Esophagus muscularis mucosa (tissue), 4 donors: ENCODE measurements at regions not wholly inside any gene's neighbourhood (a gene's known extent, or its start where the extent isn't known, plus 50 kb on each side); places are given as distances from the start of the nearest gene placed in this dataset.

Experiments used
- DNase-seq: peaks from one replicate; pipeline ENCODE4 v3.0.0-alpha.2; 2017; ENCODE audit errors: extremely low spot score
- H3K27ac ChIP-seq, 4 donors: fragments of 200-600 bp; sonication (generic); replicated peaks in 1 of 4; 1 replicate in 3 of 4; 2 replicates in 1 of 4; pipeline ENCODE4 v1.5.1; 2016 to 2019; ENCODE audit warnings: mild to moderate bottlenecking in 1 of 4
- H3K27me3 ChIP-seq, 4 donors: fragments of 200-600 bp; sonication (generic); one replicate each; pipeline versions ENCODE4 v1.5.1 to v1.6.0; 2016 to 2019
- H3K36me3 ChIP-seq, 4 donors: fragments of 200-600 bp; sonication (generic); one replicate each; pipeline ENCODE4 v1.5.1; 2016 to 2019
- H3K4me1 ChIP-seq, 4 donors: fragments of 200-600 bp; sonication (generic); one replicate each; pipeline ENCODE4 v1.5.1; 2016 to 2019
- H3K4me3 ChIP-seq, 4 donors: fragments of 200-600 bp; sonication (generic); 1 replicate in 2 of 4; 2 replicates in 2 of 4; pipeline ENCODE4 v1.5.1; 2016 to 2019; ENCODE audit warnings: mild to moderate bottlenecking in 4 of 4, moderate library complexity in 1 of 4
- H3K9me3 ChIP-seq, 4 donors: fragments of 200-600 bp; sonication (generic); 1 replicate in 3 of 4; 2 replicates in 1 of 4; pipeline ENCODE4 v1.5.1; 2016 to 2019
- EP300 ChIP-seq: sonication (generic); formaldehyde crosslinking; IDR thresholded peaks from one replicate; pipeline ENCODE4 v1.6.1; 2017; ENCODE audit warnings: antibody characterized with exemption
- POLR2A ChIP-seq: fragments of 450-650 bp; IDR thresholded peaks from one replicate; pipeline ENCODE4 v1.6.1; 2017; ENCODE audit warnings: antibody characterized with exemption, moderate library complexity, mild to moderate bottlenecking, low read depth
- POLR2AphosphoS5 ChIP-seq, 2 donors: sonication (generic); formaldehyde crosslinking; IDR thresholded peaks; one replicate each; pipeline ENCODE4 v1.6.1; 2017; ENCODE audit warnings: antibody characterized with exemption in 2 of 2
- WGBS: methylation state at CpG from one replicate; pipeline ENCODE4 v1.1.5; 2018; 5-methylcytosine and 5-hydroxymethylcytosine counted together
- intact Hi-C: fragments of 100-400 bp; cut with DNase I; formaldehyde crosslinking; loops from one replicate; pipeline ENCODE4 v1.15.1; 2023
- TF ChIP-seq, protein P1 (sequence below), 3 experiments: fragments of 200-600 bp in 2 of 3; fragments of 450-650 bp in 1 of 3; sonication (generic) in 2 of 3; IDR thresholded peaks; one replicate each; pipeline ENCODE4 v1.5.1; 2017 to 2019; ENCODE audit warnings: antibody characterized with exemption in 3 of 3, mild to moderate bottlenecking in 2 of 3, moderate library complexity in 1 of 3

DNA sequence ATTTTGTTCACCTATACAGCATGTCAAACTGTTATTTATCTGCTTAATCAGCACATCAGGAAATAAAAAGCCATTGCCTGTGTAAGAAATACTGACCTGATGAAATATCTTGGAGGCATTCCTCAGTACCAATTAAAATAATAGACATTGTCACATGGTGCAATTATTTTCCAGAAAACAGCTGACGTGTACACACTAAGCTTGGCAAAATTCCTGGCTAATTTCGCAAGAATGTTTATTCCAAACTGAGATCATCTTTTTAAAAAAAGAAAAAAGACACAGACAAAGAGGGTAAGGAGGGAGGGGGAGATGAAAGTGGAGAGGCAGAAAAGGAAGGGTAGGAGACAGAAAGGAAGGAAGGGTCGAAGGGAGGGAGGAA, 61.9 kb upstream of the NFKB1 start:
- WGBS: 17% methylated on average over 3 of the region's 3 CpGs
- no peak overlapping the region for H3K4me3 ChIP-seq
- H3K27ac ChIP-seq: peak overlapping the region; percentile 1 to 40 (median 33)
- intact Hi-C loops: loop anchor here (5.0 to 10.0 kb wide), 2 partner anchors 63 to 656 kb away; partner anchors contain the start of genes BDH2 and NFKB1
- no peaks in the 10 kb centered on the region for H3K27me3 ChIP-seq
- peak in 1 of 2 donors; percentile 51 for TF ChIP-seq POLR2AphosphoS5 (IDR thresholded peaks at IDR 0.05)
- TF ChIP-seq POLR2A: no peak
- TF ChIP-seq EP300: no peak
- H3K36me3 ChIP-seq: no peaks in the 10 kb centered on the region
- DNase-seq: no peak
- no peaks in the 10 kb centered on the region for H3K9me3 ChIP-seq
- peaks cover 13 to 16% (median 15%) of the 10 kb centered on the region in 4 donors for H3K4me1 ChIP-seq

DNA sequence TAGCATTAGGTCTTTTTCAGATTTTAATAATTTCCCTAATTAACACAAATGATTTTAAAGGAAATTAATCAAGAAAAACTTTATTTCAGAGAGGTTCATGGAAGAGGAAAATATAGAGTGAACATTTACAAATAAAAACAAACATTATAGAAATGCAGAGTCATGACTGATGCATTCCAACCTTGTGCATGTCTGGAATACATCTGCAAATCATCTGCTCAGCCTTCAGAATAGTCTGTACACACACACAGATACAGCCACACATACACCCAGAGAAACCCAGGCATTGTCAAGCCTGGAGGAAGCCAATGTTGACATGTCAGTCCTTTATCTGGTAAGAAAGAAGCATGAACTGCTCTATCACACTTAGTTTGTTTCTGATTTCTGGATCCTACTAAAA, 61.3 kb upstream of the NFKB1 start:
- Histone ChIP-seq H3K4me1 (peaks cover 13 to 16% (median 15%) of the 10 kb centered on the region in 4 donors), H3K27me3 (no peaks in the 10 kb centered on the region), H3K36me3 (no peaks in the 10 kb centered on the region), H3K9me3 (no peaks in the 10 kb centered on the region), H3K27ac (peak overlapping the region in 3 of 4 donors; percentile 30 to 40 (median 36)), H3K4me3 (no peak overlapping the region)
- no peak for DNase-seq
- intact Hi-C loops: loop anchor here (5.0 to 10.0 kb wide), 2 partner anchors 62 to 655 kb away; partner anchors contain the start of genes BDH2 and NFKB1
- TF ChIP-seq POLR2AphosphoS5 (IDR thresholded peaks at IDR 0.05): no peak
- TF ChIP-seq, protein P1, sequence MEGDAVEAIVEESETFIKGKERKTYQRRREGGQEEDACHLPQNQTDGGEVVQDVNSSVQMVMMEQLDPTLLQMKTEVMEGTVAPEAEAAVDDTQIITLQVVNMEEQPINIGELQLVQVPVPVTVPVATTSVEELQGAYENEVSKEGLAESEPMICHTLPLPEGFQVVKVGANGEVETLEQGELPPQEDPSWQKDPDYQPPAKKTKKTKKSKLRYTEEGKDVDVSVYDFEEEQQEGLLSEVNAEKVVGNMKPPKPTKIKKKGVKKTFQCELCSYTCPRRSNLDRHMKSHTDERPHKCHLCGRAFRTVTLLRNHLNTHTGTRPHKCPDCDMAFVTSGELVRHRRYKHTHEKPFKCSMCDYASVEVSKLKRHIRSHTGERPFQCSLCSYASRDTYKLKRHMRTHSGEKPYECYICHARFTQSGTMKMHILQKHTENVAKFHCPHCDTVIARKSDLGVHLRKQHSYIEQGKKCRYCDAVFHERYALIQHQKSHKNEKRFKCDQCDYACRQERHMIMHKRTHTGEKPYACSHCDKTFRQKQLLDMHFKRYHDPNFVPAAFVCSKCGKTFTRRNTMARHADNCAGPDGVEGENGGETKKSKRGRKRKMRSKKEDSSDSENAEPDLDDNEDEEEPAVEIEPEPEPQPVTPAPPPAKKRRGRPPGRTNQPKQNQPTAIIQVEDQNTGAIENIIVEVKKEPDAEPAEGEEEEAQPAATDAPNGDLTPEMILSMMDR (IDR thresholded peaks at IDR 0.05): no peak
- no peak for TF ChIP-seq POLR2A
- TF ChIP-seq EP300: no peak

DNA sequence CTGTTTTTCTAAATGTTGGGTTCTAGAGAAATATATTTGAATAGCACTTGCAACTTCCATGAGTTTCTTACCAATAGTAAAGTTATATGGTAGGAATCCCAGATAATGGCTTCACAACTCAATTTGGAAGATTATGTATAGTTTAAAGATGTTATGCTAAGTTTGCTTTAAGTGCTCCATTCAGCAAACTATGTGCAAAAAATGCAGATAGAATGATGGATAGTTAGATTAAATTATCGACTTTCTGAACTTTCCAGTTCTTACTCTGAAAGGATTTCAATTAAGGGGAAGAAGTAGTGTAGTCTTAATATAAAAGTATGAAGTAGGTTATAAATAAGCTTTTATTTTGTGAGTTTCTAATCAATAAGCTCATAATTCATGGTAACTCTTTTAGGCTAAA, 60.7 kb upstream of the NFKB1 start:
- H3K4me3 ChIP-seq: no peak overlapping the region
- WGBS: 87% methylated on average over 1 of the region's 1 CpG
- TF ChIP-seq, protein P1 (IDR thresholded peaks at IDR 0.05): no peak
- TF ChIP-seq POLR2AphosphoS5 (IDR thresholded peaks at IDR 0.05): no peak
- TF ChIP-seq POLR2A: no peak
- no peak for TF ChIP-seq EP300
- no peak overlapping the region for H3K27ac ChIP-seq
- intact Hi-C loops: no loop called here
- peaks cover 13 to 16% (median 15%) of the 10 kb centered on the region in 4 donors for H3K4me1 ChIP-seq
- H3K36me3 ChIP-seq: no peaks in the 10 kb centered on the region
- H3K27me3 ChIP-seq: no peaks in the 10 kb centered on the region
- H3K9me3 ChIP-seq: no peaks in the 10 kb centered on the region
- no peak for DNase-seq

DNA sequence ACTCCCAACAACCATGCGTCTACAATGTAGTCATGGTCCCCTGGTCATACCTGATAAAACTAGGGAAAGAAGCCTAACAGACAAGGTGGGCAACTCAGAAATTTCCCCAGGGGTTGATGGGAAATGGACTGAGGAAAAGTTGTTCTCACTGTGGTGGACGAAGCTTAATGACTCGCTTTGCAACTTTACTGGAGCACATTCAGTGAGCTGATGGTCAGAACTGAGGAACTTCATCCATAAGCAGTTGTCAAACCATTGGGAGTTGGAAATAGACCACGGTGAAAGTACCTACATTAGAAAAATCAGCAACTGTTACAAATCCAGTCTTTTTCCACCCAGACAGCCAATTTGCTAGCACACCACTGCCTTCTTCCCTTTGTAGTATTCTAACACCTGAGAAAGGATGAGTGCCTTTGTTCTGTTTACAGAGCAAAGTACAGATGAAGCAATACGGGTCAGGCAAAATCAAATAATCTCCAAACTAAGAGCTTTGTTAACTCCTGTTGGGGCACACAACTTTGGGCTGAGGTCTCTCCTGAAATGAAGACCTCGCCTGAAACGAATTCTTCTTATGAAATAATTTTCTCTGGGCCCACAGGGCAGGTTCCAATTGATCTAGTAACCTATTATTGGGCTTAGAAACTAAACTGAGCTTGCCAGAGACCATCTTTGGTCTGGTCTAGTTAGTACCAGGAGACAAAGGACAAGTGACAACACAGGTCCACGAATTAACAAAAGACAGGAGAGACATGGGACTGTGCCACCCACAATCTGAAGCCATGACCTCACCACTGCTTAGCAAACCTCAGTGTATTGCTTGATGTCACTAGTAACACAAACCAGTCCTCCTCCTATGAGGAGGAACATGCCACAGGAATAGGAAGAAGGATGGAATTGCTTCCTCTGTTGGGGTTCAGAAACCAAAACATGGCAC, 58.9 kb upstream of the NFKB1 start:
- TF ChIP-seq, protein P1 (IDR thresholded peaks at IDR 0.05): no peak
- no peak for TF ChIP-seq POLR2A
- TF ChIP-seq EP300: no peak
- TF ChIP-seq POLR2AphosphoS5 (IDR thresholded peaks at IDR 0.05): no peak
- intact Hi-C loops: no loop called here
- Histone ChIP-seq H3K27me3 (no peaks in the 10 kb centered on the region), H3K4me1 (peaks cover 13 to 16% (median 15%) of the 10 kb centered on the region in 4 donors), H3K27ac (no peak overlapping the region), H3K4me3 (no peak overlapping the region), H3K9me3 (no peaks in the 10 kb centered on the region), H3K36me3 (no peaks in the 10 kb centered on the region)
- DNase-seq: no peak
- WGBS: 88% methylated on average over 8 of the region's 8 CpGs

DNA sequence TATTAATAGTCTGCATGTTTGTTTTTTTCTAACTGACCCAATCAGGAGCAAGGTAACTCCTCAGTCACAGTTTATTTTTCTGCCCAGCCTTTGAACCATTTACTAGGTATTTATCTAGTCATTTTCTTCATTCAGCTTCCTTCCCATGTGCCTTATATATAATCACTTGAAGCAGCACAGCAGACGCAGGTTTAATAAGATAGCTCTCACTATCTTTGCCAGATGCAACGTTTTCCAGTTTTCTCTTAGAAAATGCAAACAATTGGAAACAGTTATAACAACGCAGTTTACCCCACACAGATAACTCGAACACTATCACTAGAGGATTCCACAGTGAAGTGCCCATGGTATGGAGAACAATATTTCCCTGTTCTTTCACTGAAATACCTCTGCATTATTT, 56.4 kb upstream of the NFKB1 start:
- H3K27me3 ChIP-seq: no peaks in the 10 kb centered on the region
- 81% methylated on average over 4 of the region's 4 CpGs for WGBS
- H3K9me3 ChIP-seq: no peaks in the 10 kb centered on the region
- no peak for DNase-seq
- H3K36me3 ChIP-seq: no peaks in the 10 kb centered on the region
- peaks cover 2 to 4% (median 3%) of the 10 kb centered on the region in 4 donors for H3K4me1 ChIP-seq
- no peak overlapping the region for H3K27ac ChIP-seq
- no peak overlapping the region for H3K4me3 ChIP-seq
- TF ChIP-seq, protein P1 (IDR thresholded peaks at IDR 0.05): no peak
- TF ChIP-seq EP300 (no peak), POLR2A (no peak), POLR2AphosphoS5 (IDR thresholded peaks at IDR 0.05) (no peak)
- intact Hi-C loops: no loop called here
